Ascending aorta (tissue), 2 donors: ENCODE measurements at regions not wholly inside any gene's neighbourhood (a gene's known extent, or its start where the extent isn't known, plus 50 kb on each side); places are given as distances from the start of the nearest gene placed in this dataset.

Experiments
- DNase-seq, 2 donors: peaks; one replicate each; pipeline ENCODE4 v3.0.0-alpha.2; 2019; ENCODE audit warnings: low spot score in 2 of 2
- H3K27ac ChIP-seq, 2 donors: fragments of 200-600 bp; sonication (generic); one replicate each; pipeline ENCODE4 v1.5.1; 2016 to 2017; ENCODE audit warnings: mild to moderate bottlenecking in 1 of 2
- H3K27me3 ChIP-seq: fragments of 200-600 bp; sonication (generic); one replicate; pipeline ENCODE4 v1.5.1; 2017
- H3K36me3 ChIP-seq, 2 donors: fragments of 200-600 bp; sonication (generic); one replicate each; pipeline ENCODE4 v1.5.1; 2016
- H3K4me1 ChIP-seq, 2 donors: fragments of 200-600 bp; sonication (generic); one replicate each; pipeline ENCODE4 v1.5.1; 2016 to 2017; ENCODE audit warnings: mild to moderate bottlenecking in 1 of 2
- H3K4me3 ChIP-seq, 2 donors: fragments of 200-600 bp; sonication (generic); one replicate each; pipeline ENCODE4 v1.5.1; 2016 to 2017; ENCODE audit warnings: mild to moderate bottlenecking in 1 of 2
- H3K9me3 ChIP-seq, 2 donors: fragments of 200-600 bp; sonication (generic); one replicate each; pipeline ENCODE4 v1.5.1; 2016
- CTCF ChIP-seq, 3 experiments: fragments of 200-600 bp in 2 of 3; fragments of 450-650 bp in 1 of 3; sonication (generic) in 2 of 3; IDR thresholded peaks; one replicate each; pipeline ENCODE4 v1.5.1; 2016 to 2019; ENCODE audit warnings: antibody characterized with exemption in 3 of 3, mild to moderate bottlenecking in 1 of 3, moderate library complexity in 1 of 3
- intact Hi-C: fragments of 100-400 bp; cut with DNase I; formaldehyde crosslinking; loops from one replicate; pipeline ENCODE4 v1.15.1; 2023

- TF ChIP-seq CTCF (IDR thresholded peaks at IDR 0.05), result no peak
- no peaks in the 10 kb centered on the region for H3K36me3 ChIP-seq
- intact Hi-C loops, result no loop called here
- H3K27me3 ChIP-seq, result no peaks in the 10 kb centered on the region
- no peaks in the 10 kb centered on the region for H3K4me1 ChIP-seq
- peaks cover 0 to 4% of the 10 kb centered on the region in 2 donors for H3K9me3 ChIP-seq
- H3K27ac ChIP-seq, result no peak overlapping the region
- no peak overlapping the region for H3K4me3 ChIP-seq
- DNase-seq, result no peak
Observed at GRCh38 chr17:52681480-52681879, 523.0 kb upstream of the CA10 start.

- Histone ChIP-seq H3K4me1 (no peaks in the 10 kb centered on the region), H3K27me3 (no peaks in the 10 kb centered on the region), H3K36me3 (no peaks in the 10 kb centered on the region), H3K4me3 (no peak overlapping the region), H3K9me3 (peaks cover 0 to 4% of the 10 kb centered on the region in 2 donors), H3K27ac (no peak overlapping the region)
- intact Hi-C loops, result no loop called here
- no peak for TF ChIP-seq CTCF (IDR thresholded peaks at IDR 0.05)
- no peak for DNase-seq
Observed at GRCh38 chr17:52678211-52678610, 519.7 kb upstream of the CA10 start.

DNA sequence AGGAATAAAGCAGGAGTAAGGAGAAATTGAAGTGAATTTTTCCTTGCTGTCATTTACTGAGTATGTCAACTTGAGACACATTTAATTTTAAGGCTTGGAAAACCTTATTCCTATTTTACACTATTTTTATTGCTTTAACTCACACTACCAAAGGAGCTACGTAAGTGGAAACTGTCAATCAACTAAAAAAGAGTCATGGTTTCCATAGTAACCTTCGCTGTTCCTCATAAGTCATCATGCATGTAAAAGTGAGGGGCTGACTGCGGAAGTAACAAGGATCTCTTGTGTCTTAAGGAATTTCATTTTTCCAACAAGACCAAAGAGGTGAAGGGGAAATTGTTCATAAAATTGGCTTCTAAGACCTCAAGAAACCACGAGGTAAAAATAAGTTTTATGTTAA, 516.2 kb upstream of the CA10 start:
- no peak for TF ChIP-seq CTCF (IDR thresholded peaks at IDR 0.05)
- H3K4me1 ChIP-seq, result no peaks in the 10 kb centered on the region
- no peaks in the 10 kb centered on the region for H3K27me3 ChIP-seq
- H3K36me3 ChIP-seq, result no peaks in the 10 kb centered on the region
- intact Hi-C loops, result no loop called here
- no peak overlapping the region for H3K4me3 ChIP-seq
- DNase-seq, result no peak
- no peak overlapping the region for H3K27ac ChIP-seq
- peaks cover 0 to 2% of the 10 kb centered on the region in 2 donors for H3K9me3 ChIP-seq

- Histone ChIP-seq H3K27me3 (no peaks in the 10 kb centered on the region), H3K4me1 (no peaks in the 10 kb centered on the region), H3K9me3 (no peaks in the 10 kb centered on the region), H3K27ac (no peak overlapping the region), H3K36me3 (no peaks in the 10 kb centered on the region), H3K4me3 (no peak overlapping the region)
- no peak for DNase-seq
- TF ChIP-seq CTCF (IDR thresholded peaks at IDR 0.05), result no peak
- intact Hi-C loops, result no loop called here
Observed at GRCh38 chr17:52673791-52674190, 515.3 kb upstream of the CA10 start.

- TF ChIP-seq CTCF (IDR thresholded peaks at IDR 0.05), result no peak
- H3K4me1 ChIP-seq, result no peaks in the 10 kb centered on the region
- DNase-seq, result no peak
- intact Hi-C loops, result no loop called here
- no peak overlapping the region for H3K4me3 ChIP-seq
- H3K9me3 ChIP-seq, result no peaks in the 10 kb centered on the region
- no peak overlapping the region for H3K27ac ChIP-seq
- no peaks in the 10 kb centered on the region for H3K27me3 ChIP-seq
- no peaks in the 10 kb centered on the region for H3K36me3 ChIP-seq
Observed at GRCh38 chr17:52666264-52666663, 507.8 kb upstream of the CA10 start.

DNA sequence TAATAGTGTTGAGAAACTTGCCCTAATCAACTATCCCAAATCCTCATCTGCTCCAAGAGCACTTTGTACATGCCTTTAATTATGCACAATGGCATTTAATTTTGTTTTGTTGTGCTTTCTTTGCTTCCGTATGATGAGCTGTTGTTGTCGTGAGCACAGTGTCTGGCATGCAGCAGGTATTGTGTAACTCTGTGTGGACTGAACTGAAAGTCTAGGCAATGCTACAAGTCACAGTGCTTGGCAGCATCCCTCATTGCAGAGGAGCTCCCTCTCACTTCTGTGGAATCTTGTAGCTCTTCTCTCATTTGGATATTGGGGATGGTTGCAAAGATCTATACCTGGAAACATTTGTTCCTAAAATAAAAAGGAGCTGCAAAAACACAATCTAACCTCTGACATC, 502.2 kb upstream of the CA10 start:
- Histone ChIP-seq H3K27ac (no peak overlapping the region), H3K27me3 (no peaks in the 10 kb centered on the region), H3K4me1 (no peaks in the 10 kb centered on the region), H3K4me3 (no peak overlapping the region), H3K9me3 (no peaks in the 10 kb centered on the region), H3K36me3 (no peaks in the 10 kb centered on the region)
- intact Hi-C loops, result no loop called here
- no peak for TF ChIP-seq CTCF (IDR thresholded peaks at IDR 0.05)
- DNase-seq, result no peak
